Neutrophil (primary cell): ENCODE measurements at regions not wholly inside any gene's neighbourhood (a gene's known extent, or its start where the extent isn't known, plus 50 kb on each side); places are given as distances from the start of the nearest gene placed in this dataset.

ENCODE experiments used
- H3K27ac ChIP-seq: fragments of 200-600 bp; sonication (generic); 2 replicates; pipeline ENCODE4 v1.5.1; 2016; ENCODE audit warnings: mild to moderate bottlenecking, moderate library complexity
- H3K27me3 ChIP-seq: fragments of 200-600 bp; sonication (generic); 2 replicates; pipeline ENCODE4 v1.6.0; 2016; ENCODE audit warnings: mild to moderate bottlenecking
- H3K36me3 ChIP-seq: fragments of 200-600 bp; sonication (generic); 2 replicates; pipeline ENCODE4 v1.5.1; 2017
- H3K4me1 ChIP-seq, 2 experiments: fragments of 200-600 bp in 1 of 2; sonication (generic) in 1 of 2; 1 replicate in 1 of 2; 2 replicates in 1 of 2; pipeline versions ENCODE4 v1.5.1 to v1.6.1; 2013 to 2016; ENCODE audit warnings: low read depth in 1 of 2, low read length in 1 of 2, mild to moderate bottlenecking in 1 of 2, moderate library complexity in 1 of 2; ENCODE audit not compliant: control insufficient read depth in 1 of 2, insufficient read depth in 1 of 2
- H3K4me3 ChIP-seq, 2 experiments: fragments of 200-600 bp in 1 of 2; sonication (generic) in 1 of 2; 1 replicate in 1 of 2; 2 replicates in 1 of 2; pipeline ENCODE4 v1.5.1; 2013 to 2016; ENCODE audit warnings: low read depth in 1 of 2, low read length in 1 of 2, mild to moderate bottlenecking in 1 of 2, moderate library complexity in 1 of 2
- H3K9me3 ChIP-seq: fragments of 200-600 bp; sonication (generic); 2 replicates; pipeline ENCODE4 v1.5.1; 2016
- CTCF ChIP-seq: fragments of 200-600 bp; sonication (generic); IDR thresholded peaks from 2 replicates; pipeline ENCODE4 v1.5.1; 2016; ENCODE audit warnings: antibody characterized with exemption

GRCh38 chr12:92558806-92559205 is 144.0 kb upstream of the PLEKHG7 start:
- Histone ChIP-seq H3K4me1 (no peaks in the 10 kb centered on the region), H3K27me3 (no peaks in the 10 kb centered on the region), H3K9me3 (no peaks in the 10 kb centered on the region), H3K27ac (no peak overlapping the region), H3K36me3 (no peaks in the 10 kb centered on the region), H3K4me3 (no peak overlapping the region)
- TF ChIP-seq CTCF: no peak

- Histone ChIP-seq H3K36me3 (no peaks in the 10 kb centered on the region), H3K27me3 (no peaks in the 10 kb centered on the region), H3K4me3 (no peak overlapping the region), H3K27ac (no peak overlapping the region), H3K9me3 (no peaks in the 10 kb centered on the region), H3K4me1 (no peaks in the 10 kb centered on the region)
- TF ChIP-seq CTCF: no peak
Observed at GRCh38 chr12:92558215-92558773, 144.5 kb upstream of the PLEKHG7 start.

- Histone ChIP-seq H3K9me3 (no peaks in the 10 kb centered on the region), H3K4me3 (no peak overlapping the region), H3K4me1 (no peaks in the 10 kb centered on the region), H3K27me3 (no peaks in the 10 kb centered on the region), H3K27ac (no peak overlapping the region), H3K36me3 (no peaks in the 10 kb centered on the region)
- no peak for TF ChIP-seq CTCF
Observed at GRCh38 chr12:92557422-92557724, 145.4 kb upstream of the PLEKHG7 start.

- Histone ChIP-seq H3K27me3 (no peaks in the 10 kb centered on the region), H3K4me1 (no peaks in the 10 kb centered on the region), H3K4me3 (no peak overlapping the region), H3K36me3 (no peaks in the 10 kb centered on the region), H3K9me3 (no peaks in the 10 kb centered on the region), H3K27ac (no peak overlapping the region)
- TF ChIP-seq CTCF: no peak
Observed at GRCh38 chr12:92556637-92557421, 146.0 kb upstream of the PLEKHG7 start.

- Histone ChIP-seq H3K4me3 (no peak overlapping the region), H3K36me3 (no peaks in the 10 kb centered on the region), H3K27me3 (no peaks in the 10 kb centered on the region), H3K27ac (no peak overlapping the region), H3K4me1 (no peaks in the 10 kb centered on the region), H3K9me3 (no peaks in the 10 kb centered on the region)
- no peak for TF ChIP-seq CTCF
Observed at GRCh38 chr12:92556141-92556540, 146.6 kb upstream of the PLEKHG7 start.
